Activated naive CD4-positive, alpha-beta T cell treated with anti-CD3 and anti-CD28 coated beads for 36 hours (primary cell): ENCODE measurements at regions not wholly inside any gene's neighbourhood (a gene's known extent, or its start where the extent isn't known, plus 50 kb on each side); places are given as distances from the start of the nearest gene placed in this dataset.

Experiments used
- CTCF ChIA-PET: fragments of 350-600 bp; sonication (Branson Sonifier 250); formaldehyde crosslinking; loops from one replicate; lab custom pipeline; 2021; ENCODE audit warnings: antibody characterized with exemption; lab: Charles Lee
- DNase-seq: peaks from one replicate; pipeline ENCODE4 v3.0.0-alpha.2; 2020
- H3K27ac Mint-ChIP-seq: one replicate; pipeline ENCODE4 v1.8.0; 2021; ENCODE audit warnings: mild to moderate bottlenecking, mixed read lengths
- H3K27me3 Mint-ChIP-seq: one replicate; pipeline ENCODE4 v1.8.0; 2021; ENCODE audit warnings: low read depth, mixed read lengths
- H3K36me3 Mint-ChIP-seq: one replicate; pipeline ENCODE4 v1.8.0; 2021; ENCODE audit warnings: low read depth, mixed read lengths
- H3K4me1 Mint-ChIP-seq: one replicate; pipeline ENCODE4 v1.8.0; 2021; ENCODE audit warnings: low read depth, mixed read lengths
- H3K4me3 Mint-ChIP-seq: one replicate; pipeline ENCODE4 v1.8.0; 2021; ENCODE audit warnings: mild to moderate bottlenecking, moderate library complexity, mixed read lengths
- H3K9me3 Mint-ChIP-seq: one replicate; pipeline ENCODE4 v1.8.0; 2021; ENCODE audit warnings: mixed read lengths
- intact Hi-C: fragments of 100-400 bp; cut with micrococcal nuclease; formaldehyde crosslinking; loops from one replicate; pipeline ENCODE4 v1.15.1; 2023

GRCh38 chr5:125196481-125197111 is 450.2 kb upstream of the ZNF608 start:
- Mint-ChIP-seq H3K27me3 (no peaks in the 10 kb centered on the region), H3K36me3 (no peaks in the 10 kb centered on the region), H3K9me3 (no peaks in the 10 kb centered on the region), H3K4me1 (no peaks in the 10 kb centered on the region), H3K4me3 (no peak overlapping the region), H3K27ac (no peak overlapping the region)
- DNase-seq = no peak
- CTCF ChIA-PET = no interaction called here
- intact Hi-C loops = no loop called here

- intact Hi-C loops = no loop called here
- no peaks in the 10 kb centered on the region for H3K9me3 Mint-ChIP-seq
- no peaks in the 10 kb centered on the region for H3K4me1 Mint-ChIP-seq
- no peak overlapping the region for H3K4me3 Mint-ChIP-seq
- H3K27me3 Mint-ChIP-seq = no peaks in the 10 kb centered on the region
- no peak for DNase-seq
- no peak overlapping the region for H3K27ac Mint-ChIP-seq
- H3K36me3 Mint-ChIP-seq = no peaks in the 10 kb centered on the region
- CTCF ChIA-PET = no interaction called here
These were observed 450.9 kb upstream of the ZNF608 start for GRCh38 chr5:125197321-125197720.

- Mint-ChIP-seq H3K9me3 (no peaks in the 10 kb centered on the region), H3K27me3 (no peaks in the 10 kb centered on the region), H3K36me3 (no peaks in the 10 kb centered on the region), H3K27ac (no peak overlapping the region), H3K4me1 (no peaks in the 10 kb centered on the region), H3K4me3 (no peak overlapping the region)
- DNase-seq = no peak
- CTCF ChIA-PET = interaction anchor here (0.6 kb wide), 1 partner anchor 1381 kb away, joined by 4 read pairs; no protein-coding TSS in a partner anchor
- intact Hi-C loops = no loop called here
These were observed 452.0 kb upstream of the ZNF608 start for GRCh38 chr5:125198270-125198974.

GRCh38 chr5:125199373-125199772 is 452.9 kb upstream of the ZNF608 start:
- H3K9me3 Mint-ChIP-seq = peaks cover under 1% of the 10 kb centered on the region
- no peaks in the 10 kb centered on the region for H3K4me1 Mint-ChIP-seq
- no peak overlapping the region for H3K4me3 Mint-ChIP-seq
- CTCF ChIA-PET = no interaction called here
- no peak for DNase-seq
- H3K27ac Mint-ChIP-seq = no peak overlapping the region
- intact Hi-C loops = no loop called here
- H3K27me3 Mint-ChIP-seq = no peaks in the 10 kb centered on the region
- no peaks in the 10 kb centered on the region for H3K36me3 Mint-ChIP-seq

- intact Hi-C loops = no loop called here
- Mint-ChIP-seq H3K36me3 (no peaks in the 10 kb centered on the region), H3K27me3 (no peaks in the 10 kb centered on the region), H3K4me3 (no peak overlapping the region), H3K9me3 (peaks cover 2% of the 10 kb centered on the region), H3K27ac (no peak overlapping the region), H3K4me1 (no peaks in the 10 kb centered on the region)
- no peak for DNase-seq
- CTCF ChIA-PET = no interaction called here
These were observed 453.8 kb upstream of the ZNF608 start for GRCh38 chr5:125199968-125200865.

- Mint-ChIP-seq H3K27ac (no peak overlapping the region), H3K27me3 (no peaks in the 10 kb centered on the region), H3K4me1 (no peaks in the 10 kb centered on the region), H3K9me3 (peaks cover 2% of the 10 kb centered on the region), H3K36me3 (no peaks in the 10 kb centered on the region), H3K4me3 (no peak overlapping the region)
- intact Hi-C loops = no loop called here
- CTCF ChIA-PET = no interaction called here
- no peak for DNase-seq
These were observed 454.5 kb upstream of the ZNF608 start for GRCh38 chr5:125200866-125201373.

GRCh38 chr5:125201446-125202052 is 455.1 kb upstream of the ZNF608 start:
- H3K9me3 Mint-ChIP-seq = peaks cover 2% of the 10 kb centered on the region
- H3K4me3 Mint-ChIP-seq = no peak overlapping the region
- CTCF ChIA-PET = no interaction called here
- intact Hi-C loops = no loop called here
- H3K27me3 Mint-ChIP-seq = no peaks in the 10 kb centered on the region
- no peak overlapping the region for H3K27ac Mint-ChIP-seq
- DNase-seq = no peak
- no peaks in the 10 kb centered on the region for H3K4me1 Mint-ChIP-seq
- no peaks in the 10 kb centered on the region for H3K36me3 Mint-ChIP-seq

GRCh38 chr5:125202353-125202752 is 455.9 kb upstream of the ZNF608 start:
- Mint-ChIP-seq H3K27ac (no peak overlapping the region), H3K4me3 (no peak overlapping the region), H3K9me3 (peaks cover 2% of the 10 kb centered on the region), H3K27me3 (no peaks in the 10 kb centered on the region), H3K4me1 (no peaks in the 10 kb centered on the region), H3K36me3 (no peaks in the 10 kb centered on the region)
- DNase-seq = no peak
- intact Hi-C loops = no loop called here
- CTCF ChIA-PET = no interaction called here

- Mint-ChIP-seq H3K9me3 (peaks cover 2% of the 10 kb centered on the region), H3K27me3 (no peaks in the 10 kb centered on the region), H3K4me3 (no peak overlapping the region), H3K4me1 (no peaks in the 10 kb centered on the region), H3K36me3 (no peaks in the 10 kb centered on the region), H3K27ac (no peak overlapping the region)
- intact Hi-C loops = no loop called here
- DNase-seq = no peak
- CTCF ChIA-PET = interaction anchor here (0.6 kb wide), 1 partner anchor 284 kb away, joined by 3 read pairs; no protein-coding TSS in a partner anchor
These were observed 456.5 kb upstream of the ZNF608 start for GRCh38 chr5:125202871-125203438.

- intact Hi-C loops = no loop called here
- no peaks in the 10 kb centered on the region for H3K4me1 Mint-ChIP-seq
- H3K27ac Mint-ChIP-seq = no peak overlapping the region
- peaks cover 2% of the 10 kb centered on the region for H3K9me3 Mint-ChIP-seq
- H3K4me3 Mint-ChIP-seq = no peak overlapping the region
- no peak for DNase-seq
- H3K36me3 Mint-ChIP-seq = no peaks in the 10 kb centered on the region
- CTCF ChIA-PET = interaction anchor here (0.6 to 1.3 kb wide), 2 partner anchors 96 to 283 kb away, joined by 3 read pairs; no protein-coding TSS in a partner anchor
- no peaks in the 10 kb centered on the region for H3K27me3 Mint-ChIP-seq
These were observed 457.5 kb upstream of the ZNF608 start for GRCh38 chr5:125203912-125204311.

- intact Hi-C loops = no loop called here
- H3K27ac Mint-ChIP-seq = no peak overlapping the region
- no peak for DNase-seq
- no peaks in the 10 kb centered on the region for H3K4me1 Mint-ChIP-seq
- CTCF ChIA-PET = interaction anchor here (0.7 kb wide), 1 partner anchor 531 kb away, joined by 3 read pairs; no protein-coding TSS in a partner anchor
- no peaks in the 10 kb centered on the region for H3K27me3 Mint-ChIP-seq
- H3K4me3 Mint-ChIP-seq = no peak overlapping the region
- no peaks in the 10 kb centered on the region for H3K36me3 Mint-ChIP-seq
- peaks cover 8% of the 10 kb centered on the region for H3K9me3 Mint-ChIP-seq
These were observed 459.3 kb upstream of the ZNF608 start for GRCh38 chr5:125205601-125206225.
